ENCODE measurements at regions not wholly inside any gene's neighbourhood (a gene's known extent, or its start where the extent isn't known, plus 50 kb on each side); places are given as distances from the start of the nearest gene placed in this dataset.

- Histone ChIP-seq H3K27ac (ENCODE audit: low read depth, low read length) (no peak overlapping the region), H3K9me3 (ENCODE audit: control insufficient read depth in 2 of 3, low read length in 3 of 3) (no peaks in the 10 kb centered on the region), H3K4me1 (ENCODE audit: control insufficient read depth in 2 of 2, insufficient read depth in 2 of 2, low read length in 2 of 2) (no peaks in the 10 kb centered on the region), H3K27me3 (ENCODE audit: control insufficient read depth in 2 of 2, insufficient read depth in 2 of 2, low read length in 2 of 2) (no peaks in the 10 kb centered on the region), H3K4me3 (ENCODE audit: low read length) (no peak overlapping the region), H3K36me3 (ENCODE audit: control insufficient read depth in 2 of 3, insufficient read depth in 3 of 3, low read length in 3 of 3) (no peaks in the 10 kb centered on the region)
- CTCF ChIA-PET = no interaction called here
- Mint-ChIP-seq H3K27me3 (peaks cover 0 to 14% (median 13%) of the 10 kb centered on the region in 5 donors), H3K36me3 (no peaks in the 10 kb centered on the region), H3K27ac (no peak overlapping the region), H3K4me1 (no peaks in the 10 kb centered on the region), H3K4me3 (no peak overlapping the region), H3K9me3 (peaks cover 0 to 5% (median 0%) of the 10 kb centered on the region in 11 donors)
- POLR2A ChIA-PET = no interaction called here
- ATAC-seq (no peak), DNase-seq (no peak)
- intact Hi-C loops (cut with micrococcal nuclease) = no loop called here
Observed at GRCh38 chrX:137405449-137406140, 160.3 kb upstream of the ZIC3 start.

GRCh38 chrX:137401092-137401491 is 164.8 kb upstream of the ZIC3 start:
- intact Hi-C loops (cut with micrococcal nuclease) = no loop called here
- H3K27ac ChIP-seq (ENCODE audit: low read depth, low read length) = no peak overlapping the region
- ATAC-seq = no peak
- Mint-ChIP-seq H3K4me3 (no peak overlapping the region), H3K27me3 (peaks cover 0 to 30% (median 14%) of the 10 kb centered on the region in 5 donors), H3K27ac (no peak overlapping the region), H3K9me3 (peaks cover 0 to 11% (median 0%) of the 10 kb centered on the region in 11 donors), H3K4me1 (no peaks in the 10 kb centered on the region), H3K36me3 (no peaks in the 10 kb centered on the region)
- H3K36me3 ChIP-seq (ENCODE audit: control insufficient read depth in 2 of 3, insufficient read depth in 3 of 3, low read length in 3 of 3) = no peaks in the 10 kb centered on the region
- ChIA-PET POLR2A (no interaction called here), CTCF (no interaction called here)
- no peaks in the 10 kb centered on the region for H3K4me1 ChIP-seq (ENCODE audit: control insufficient read depth in 2 of 2, insufficient read depth in 2 of 2, low read length in 2 of 2)
- H3K9me3 ChIP-seq (ENCODE audit: control insufficient read depth in 2 of 3, low read length in 3 of 3) = no peaks in the 10 kb centered on the region
- H3K27me3 ChIP-seq (ENCODE audit: control insufficient read depth in 2 of 2, insufficient read depth in 2 of 2, low read length in 2 of 2) = no peaks in the 10 kb centered on the region
- DNase-seq = no peak
- H3K4me3 ChIP-seq (ENCODE audit: low read length) = no peak overlapping the region

- intact Hi-C loops (cut with micrococcal nuclease) = no loop called here
- ChIA-PET POLR2A (no interaction called here), CTCF (no interaction called here)
- H3K27me3 ChIP-seq (ENCODE audit: control insufficient read depth in 2 of 2, insufficient read depth in 2 of 2, low read length in 2 of 2) = no peaks in the 10 kb centered on the region
- DNase-seq = no peak
- H3K4me1 ChIP-seq (ENCODE audit: control insufficient read depth in 2 of 2, insufficient read depth in 2 of 2, low read length in 2 of 2) = no peaks in the 10 kb centered on the region
- H3K27me3 Mint-ChIP-seq = peaks cover 0 to 12% (median 8%) of the 10 kb centered on the region in 5 donors
- H3K27ac Mint-ChIP-seq = no peak overlapping the region
- no peak for ATAC-seq
- H3K4me3 ChIP-seq (ENCODE audit: low read length) = no peak overlapping the region
- H3K4me1 Mint-ChIP-seq = no peaks in the 10 kb centered on the region
- peaks cover 0 to 4% (median 0%) of the 10 kb centered on the region in 11 donors for H3K9me3 Mint-ChIP-seq
- H3K9me3 ChIP-seq (ENCODE audit: control insufficient read depth in 2 of 3, low read length in 3 of 3) = no peaks in the 10 kb centered on the region
- no peak overlapping the region for H3K27ac ChIP-seq (ENCODE audit: low read depth, low read length)
- H3K4me3 Mint-ChIP-seq = no peak overlapping the region
- H3K36me3 ChIP-seq (ENCODE audit: control insufficient read depth in 2 of 3, insufficient read depth in 3 of 3, low read length in 3 of 3) = no peaks in the 10 kb centered on the region
- H3K36me3 Mint-ChIP-seq = no peaks in the 10 kb centered on the region
Observed at GRCh38 chrX:137387646-137388045, 178.3 kb upstream of the ZIC3 start.

GRCh38 chrX:137366018-137366633 is 199.8 kb upstream of the ZIC3 start:
- Mint-ChIP-seq H3K9me3 (no peaks in the 10 kb centered on the region), H3K4me1 (peaks cover 0 to 3% (median 0%) of the 10 kb centered on the region in 7 donors), H3K27me3 (peaks cover 0 to 5% (median 0%) of the 10 kb centered on the region in 5 donors), H3K27ac (no peak overlapping the region), H3K4me3 (no peak overlapping the region), H3K36me3 (no peaks in the 10 kb centered on the region)
- H3K36me3 ChIP-seq (ENCODE audit: control insufficient read depth in 2 of 3, insufficient read depth in 3 of 3, low read length in 3 of 3) = no peaks in the 10 kb centered on the region
- intact Hi-C loops (cut with micrococcal nuclease) = no loop called here
- ChIA-PET CTCF (no interaction called here), POLR2A (no interaction called here)
- H3K4me3 ChIP-seq (ENCODE audit: low read length) = no peak overlapping the region
- H3K27ac ChIP-seq (ENCODE audit: low read depth, low read length) = no peak overlapping the region
- H3K9me3 ChIP-seq (ENCODE audit: control insufficient read depth in 2 of 3, low read length in 3 of 3) = no peaks in the 10 kb centered on the region
- DNase-seq (no peak), ATAC-seq (no peak)
- H3K27me3 ChIP-seq (ENCODE audit: control insufficient read depth in 2 of 2, insufficient read depth in 2 of 2, low read length in 2 of 2) = no peaks in the 10 kb centered on the region
- no peaks in the 10 kb centered on the region for H3K4me1 ChIP-seq (ENCODE audit: control insufficient read depth in 2 of 2, insufficient read depth in 2 of 2, low read length in 2 of 2)

GRCh38 chrX:137363559-137363958 is 202.4 kb upstream of the ZIC3 start:
- H3K27ac ChIP-seq (ENCODE audit: low read depth, low read length) = no peak overlapping the region
- ATAC-seq = no peak

GRCh38 chrX:137362583-137362982 is 203.3 kb upstream of the ZIC3 start:
- no peaks in the 10 kb centered on the region for H3K9me3 ChIP-seq (ENCODE audit: control insufficient read depth in 2 of 3, low read length in 3 of 3)
- H3K27me3 ChIP-seq (ENCODE audit: control insufficient read depth in 2 of 2, insufficient read depth in 2 of 2, low read length in 2 of 2) = no peaks in the 10 kb centered on the region
- H3K27ac ChIP-seq (ENCODE audit: low read depth, low read length) = no peak overlapping the region
- Mint-ChIP-seq H3K27me3 (no peaks in the 10 kb centered on the region), H3K27ac (no peak overlapping the region), H3K9me3 (no peaks in the 10 kb centered on the region), H3K36me3 (no peaks in the 10 kb centered on the region), H3K4me3 (no peak overlapping the region), H3K4me1 (peaks cover 0 to 5% (median 0%) of the 10 kb centered on the region in 7 donors)
- no peak for ATAC-seq
- no peaks in the 10 kb centered on the region for H3K4me1 ChIP-seq (ENCODE audit: control insufficient read depth in 2 of 2, insufficient read depth in 2 of 2, low read length in 2 of 2)
- ChIA-PET CTCF (no interaction called here), POLR2A (no interaction called here)
- no peaks in the 10 kb centered on the region for H3K36me3 ChIP-seq (ENCODE audit: control insufficient read depth in 2 of 3, insufficient read depth in 3 of 3, low read length in 3 of 3)
- no peak overlapping the region for H3K4me3 ChIP-seq (ENCODE audit: low read length)
- intact Hi-C loops (cut with micrococcal nuclease) = no loop called here
- no peak for DNase-seq

More at GRCh38 chrX:137363559-137363958, 202.4 kb upstream of the ZIC3 start:
- Mint-ChIP-seq H3K4me3 (no peak overlapping the region), H3K9me3 (no peaks in the 10 kb centered on the region), H3K36me3 (no peaks in the 10 kb centered on the region), H3K27me3 (peaks cover 0 to 1% (median 0%) of the 10 kb centered on the region in 5 donors), H3K27ac (no peak overlapping the region), H3K4me1 (peaks cover 0 to 5% (median 0%) of the 10 kb centered on the region in 7 donors)
- no peak overlapping the region for H3K4me3 ChIP-seq (ENCODE audit: low read length)
- POLR2A ChIA-PET = no interaction called here
- no peaks in the 10 kb centered on the region for H3K9me3 ChIP-seq (ENCODE audit: control insufficient read depth in 2 of 3, low read length in 3 of 3)
- H3K27me3 ChIP-seq (ENCODE audit: control insufficient read depth in 2 of 2, insufficient read depth in 2 of 2, low read length in 2 of 2) = no peaks in the 10 kb centered on the region
- CTCF ChIA-PET = no interaction called here
- no peaks in the 10 kb centered on the region for H3K36me3 ChIP-seq (ENCODE audit: control insufficient read depth in 2 of 3, insufficient read depth in 3 of 3, low read length in 3 of 3)
- intact Hi-C loops (cut with micrococcal nuclease) = no loop called here
- DNase-seq = no peak
- H3K4me1 ChIP-seq (ENCODE audit: control insufficient read depth in 2 of 2, insufficient read depth in 2 of 2, low read length in 2 of 2) = no peaks in the 10 kb centered on the region

GRCh38 chrX:137354851-137355250 is 211.1 kb upstream of the ZIC3 start:
- H3K9me3 ChIP-seq (ENCODE audit: control insufficient read depth in 2 of 3, low read length in 3 of 3) = no peaks in the 10 kb centered on the region
- Mint-ChIP-seq H3K9me3 (no peaks in the 10 kb centered on the region), H3K4me3 (no peak overlapping the region), H3K27ac (no peak overlapping the region), H3K36me3 (no peaks in the 10 kb centered on the region), H3K4me1 (peaks cover 0 to 7% (median 0%) of the 10 kb centered on the region in 7 donors), H3K27me3 (no peaks in the 10 kb centered on the region)
- no peak overlapping the region for H3K4me3 ChIP-seq (ENCODE audit: low read length)
- ChIA-PET CTCF (no interaction called here), POLR2A (no interaction called here)
- H3K36me3 ChIP-seq (ENCODE audit: control insufficient read depth in 2 of 3, insufficient read depth in 3 of 3, low read length in 3 of 3) = no peaks in the 10 kb centered on the region
- H3K4me1 ChIP-seq (ENCODE audit: control insufficient read depth in 2 of 2, insufficient read depth in 2 of 2, low read length in 2 of 2) = no peaks in the 10 kb centered on the region
- no peaks in the 10 kb centered on the region for H3K27me3 ChIP-seq (ENCODE audit: control insufficient read depth in 2 of 2, insufficient read depth in 2 of 2, low read length in 2 of 2)
- intact Hi-C loops (cut with micrococcal nuclease) = no loop called here
- no peak overlapping the region for H3K27ac ChIP-seq (ENCODE audit: low read depth, low read length)
- ATAC-seq (no peak), DNase-seq (no peak)
